GM21529 (cell line): ENCODE measurements at regions not wholly inside any gene's neighbourhood (a gene's known extent, or its start where the extent isn't known, plus 50 kb on each side); places are given as distances from the start of the nearest gene placed in this dataset.
"Not testable (repeated sequence)": the region's sequence is repeated elsewhere in the genome, so short reads cannot be mapped to it uniquely, and the experiment has no call there.

Experiments
- ATAC-seq: cut with Tn5 transposase; IDR thresholded peaks from one replicate; pipeline ENCODE4 v1.9.1; 2021; ENCODE audit not compliant: unreplicated experiment

DNA sequence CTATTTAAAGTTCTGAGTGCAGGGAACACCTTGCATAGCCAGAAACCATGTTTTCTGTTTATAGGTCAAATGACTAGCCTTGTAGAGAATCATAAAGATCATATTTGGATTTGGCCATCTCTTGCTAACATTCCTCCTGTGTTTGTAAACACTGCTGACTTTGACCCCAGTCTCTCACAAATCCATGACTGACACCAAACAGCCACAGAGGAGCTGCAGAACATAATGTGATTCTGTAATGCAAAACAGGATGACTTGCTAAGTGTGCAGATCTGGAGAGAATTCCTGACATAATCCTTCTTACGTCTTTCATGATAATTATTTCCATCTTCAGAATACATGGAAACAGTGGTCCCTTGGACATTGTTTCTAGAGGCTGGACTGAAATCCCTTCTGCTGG lies 211.8 kb downstream of the BMP4 start:
- ATAC-seq: no peak

- no peak for ATAC-seq
Observed at GRCh38 chr14:53743371-53743770, 213.3 kb downstream of the BMP4 start.

DNA sequence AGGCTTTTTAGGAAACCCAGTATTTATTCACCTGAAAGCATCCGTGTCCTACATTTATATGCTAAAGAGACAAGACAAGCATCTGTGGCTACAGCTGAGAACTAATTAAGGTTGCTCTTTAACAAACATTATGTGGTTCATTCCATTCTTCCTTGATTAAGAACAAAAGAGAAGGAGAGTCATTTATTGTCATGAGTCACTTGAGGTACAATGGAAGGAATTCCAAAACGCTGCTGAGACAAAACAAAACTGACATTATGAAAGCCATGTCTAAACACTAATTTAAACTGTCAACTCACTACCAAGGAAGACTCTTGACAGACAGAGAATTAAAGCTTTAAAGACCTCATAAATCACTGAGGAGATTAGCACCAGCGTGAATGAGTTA lies 214.4 kb downstream of the BMP4 start:
- ATAC-seq: no peak

DNA sequence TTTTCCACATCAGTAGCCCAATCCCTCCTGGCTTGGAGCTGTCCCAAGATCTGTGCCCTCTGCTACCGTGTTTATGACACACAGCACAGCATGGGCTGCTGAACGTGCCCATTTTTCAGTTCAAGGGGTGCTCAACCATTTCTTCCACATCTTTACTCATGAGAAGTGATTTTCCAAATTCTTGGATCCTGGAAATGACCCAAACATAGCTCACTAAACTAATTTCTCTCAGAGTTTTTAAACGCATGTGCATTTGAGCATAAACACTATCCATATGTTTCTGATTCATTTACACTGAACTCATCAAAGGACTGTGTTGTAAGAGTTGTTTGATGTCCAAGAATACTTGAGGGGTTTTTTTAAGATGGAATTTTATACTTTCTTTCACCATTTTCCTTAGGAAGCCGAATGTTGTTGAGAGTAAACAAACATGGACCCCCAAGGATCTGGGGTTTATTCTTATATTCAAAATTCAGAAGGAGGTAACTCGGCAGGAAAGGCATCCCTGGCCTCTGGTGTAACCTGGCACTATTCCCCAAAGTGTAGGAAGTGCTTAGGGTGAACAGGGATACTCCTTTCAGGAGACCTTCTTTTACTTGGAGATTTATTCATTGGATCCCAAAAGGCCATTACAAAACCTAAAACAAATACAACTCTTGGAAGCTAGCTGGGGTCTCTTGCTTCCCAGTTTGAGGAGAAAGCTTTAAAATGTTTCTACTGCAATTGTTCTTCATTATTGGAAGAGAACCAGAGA lies 215.0 kb downstream of the BMP4 start:
- ATAC-seq: no peak

DNA sequence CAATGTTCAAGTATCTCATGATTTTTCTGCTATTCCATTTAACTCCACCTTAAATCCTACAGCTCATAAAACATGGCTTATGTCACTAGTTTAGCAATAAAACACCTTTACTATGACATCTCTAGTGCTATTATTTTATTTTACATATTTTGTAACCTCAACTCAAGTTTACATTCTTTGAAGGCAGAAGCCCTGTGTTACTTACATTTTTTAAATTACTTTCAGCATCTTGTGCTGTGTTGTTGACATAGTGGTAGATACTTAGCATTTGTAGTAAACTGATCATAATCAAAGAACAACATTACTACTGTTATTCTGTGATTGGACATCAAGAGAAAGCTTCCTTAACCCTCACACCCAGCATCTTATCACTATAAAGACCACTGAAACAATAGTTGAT lies 216.1 kb downstream of the BMP4 start:
- no peak for ATAC-seq

DNA sequence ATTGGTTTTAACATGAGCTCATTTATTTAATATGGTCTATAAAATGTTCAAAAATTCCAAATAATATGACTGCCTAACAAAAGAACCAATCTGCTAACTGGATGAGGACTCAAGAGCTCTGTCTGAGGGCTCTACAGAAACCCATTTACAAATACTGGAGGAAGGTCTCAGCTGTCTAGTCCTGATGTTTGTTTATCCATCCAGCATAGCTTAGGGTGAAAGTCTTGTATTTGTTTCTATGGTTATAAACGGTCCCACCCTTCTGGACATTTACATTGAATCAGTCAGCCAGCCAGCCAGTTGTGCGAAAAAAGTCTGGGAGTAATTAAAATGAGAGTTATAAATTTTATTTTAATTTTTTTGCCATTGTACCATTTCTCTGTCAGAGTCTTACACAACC lies 220.7 kb downstream of the BMP4 start:
- no peak for ATAC-seq

DNA sequence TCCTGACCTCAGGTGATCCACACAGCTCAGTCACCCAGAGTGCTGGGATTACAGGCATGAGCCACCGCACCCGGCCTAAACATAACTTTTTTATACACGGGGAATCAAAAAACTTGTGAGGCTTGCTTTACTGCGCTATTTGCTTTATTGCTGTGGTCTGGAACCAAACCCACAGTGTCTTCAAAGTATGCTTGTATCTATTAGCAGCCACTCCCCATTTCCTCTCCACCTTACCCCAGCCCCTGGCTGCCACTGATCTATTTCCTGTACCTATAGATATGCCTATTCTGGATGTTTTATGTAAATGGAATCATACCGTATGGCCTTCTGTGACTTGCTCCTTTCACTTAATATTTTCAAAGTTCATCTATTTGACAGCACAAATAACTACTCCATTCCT lies 233.4 kb downstream of the BMP4 start:
- ATAC-seq: no peak

- ATAC-seq: no peak
Observed at GRCh38 chr14:53719536-53719935, 237.1 kb downstream of the BMP4 start.

- ATAC-seq: no peak
Observed at GRCh38 chr14:53716578-53716977, 240.0 kb downstream of the BMP4 start.

DNA sequence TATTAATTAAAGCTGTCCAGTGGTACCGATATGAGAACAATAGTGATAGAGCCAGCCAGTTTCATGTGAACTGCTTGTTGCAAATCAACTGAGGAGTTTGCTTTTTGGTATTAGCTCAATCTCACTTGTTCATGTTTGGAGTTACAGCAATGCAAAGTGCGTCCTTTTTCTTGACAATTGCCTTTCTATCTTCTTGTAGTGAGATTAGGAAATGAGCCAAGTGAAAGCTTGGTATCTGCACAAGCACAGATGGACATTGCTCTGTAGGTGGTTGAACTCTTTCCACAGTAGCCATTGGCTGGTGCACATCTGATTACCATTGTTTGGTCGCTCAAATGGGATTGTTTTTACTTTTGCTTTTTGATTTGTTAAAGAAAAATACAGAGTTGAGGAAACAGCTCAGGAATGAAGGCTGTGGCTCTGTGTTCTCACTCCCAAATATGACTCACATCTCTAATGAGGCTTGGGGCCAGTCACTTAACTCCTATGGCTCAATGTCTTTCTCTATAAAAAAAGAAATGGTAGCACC lies 241.4 kb downstream of the BMP4 start:
- ATAC-seq: no peak

DNA sequence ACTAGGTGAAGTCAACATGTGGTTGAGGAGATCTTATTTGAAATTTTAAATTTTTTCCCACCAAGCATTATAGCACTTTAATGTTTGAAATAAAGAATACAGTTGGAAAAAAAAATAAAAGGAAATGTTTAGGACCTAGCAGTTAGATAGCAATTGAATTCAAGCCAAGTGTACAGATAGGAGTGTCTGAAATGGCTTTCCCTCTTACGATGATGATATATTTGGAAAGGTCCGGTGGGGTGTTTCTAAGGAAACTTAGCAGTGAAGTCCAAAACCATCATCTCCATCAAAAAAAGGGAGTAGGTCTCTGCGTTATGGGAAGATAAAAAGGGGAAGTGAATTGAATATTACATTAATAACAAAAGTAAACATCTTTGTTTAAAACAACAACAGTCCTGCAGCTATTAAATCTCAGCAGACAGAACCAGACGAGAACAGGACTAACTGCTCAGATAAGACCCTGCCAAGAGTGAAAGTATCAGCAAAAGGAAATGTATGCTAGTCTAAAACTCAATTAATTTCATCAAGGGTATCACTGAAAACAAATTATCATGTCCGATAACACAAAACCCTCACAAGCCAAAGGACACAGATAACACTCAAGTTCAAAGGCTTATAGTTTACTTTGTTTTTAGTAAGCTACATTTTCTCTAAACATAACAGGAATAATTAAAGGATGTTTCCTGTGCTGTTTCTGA lies 242.0 kb downstream of the BMP4 start:
- no peak for ATAC-seq

DNA sequence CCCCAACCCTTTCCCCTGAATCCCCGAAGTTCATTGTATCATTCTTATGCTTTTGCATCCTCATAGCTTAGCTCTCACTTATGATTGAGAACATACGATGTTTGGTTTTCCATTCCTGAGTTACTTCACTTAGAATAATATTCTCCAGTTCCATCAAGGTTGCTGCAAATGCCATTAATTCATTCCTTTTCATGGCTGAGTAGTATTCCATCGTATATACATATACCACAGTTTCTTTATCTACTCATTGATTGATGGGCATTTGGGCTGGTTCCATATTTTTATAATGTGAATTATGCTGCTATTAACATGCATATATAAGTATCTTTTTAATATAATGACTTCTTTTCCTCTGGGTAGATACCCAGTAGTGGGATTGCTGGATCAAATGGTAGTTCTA lies 243.7 kb downstream of the BMP4 start:
- not testable (repeated sequence) for ATAC-seq

GRCh38 chr14:53711205-53711604 lies 245.4 kb downstream of the BMP4 start:
- ATAC-seq: no peak

GRCh38 chr14:53710615-53711014 lies 246.0 kb downstream of the BMP4 start:
- no peak for ATAC-seq

GRCh38 chr14:53709381-53709780 lies 247.2 kb downstream of the BMP4 start:
- no peak for ATAC-seq

DNA sequence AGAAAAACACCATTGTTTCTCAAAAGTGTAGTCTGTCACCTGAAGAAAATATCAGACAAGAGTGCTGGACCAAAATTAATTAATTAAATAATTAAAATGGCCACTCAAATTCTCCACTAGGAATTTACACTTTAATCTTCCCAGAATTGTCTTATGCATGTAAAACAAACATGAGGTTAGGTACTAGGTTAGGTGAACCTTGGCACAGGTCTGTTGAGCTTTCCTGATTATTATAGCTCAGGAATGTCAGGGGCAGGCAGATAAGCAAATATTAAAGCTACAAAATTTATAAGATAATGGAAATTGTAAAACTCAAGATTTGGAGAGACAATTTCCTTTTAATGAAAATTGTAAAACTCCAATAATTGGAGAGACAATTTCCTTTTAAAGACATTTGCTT lies 253.2 kb downstream of the BMP4 start:
- no peak for ATAC-seq

GRCh38 chr14:53701108-53701875 lies 255.3 kb downstream of the BMP4 start:
- no peak for ATAC-seq

- no peak for ATAC-seq
Observed at GRCh38 chr14:53696217-53696965, 260.2 kb downstream of the BMP4 start.

GRCh38 chr14:53695692-53696214 lies 260.9 kb downstream of the BMP4 start:
- ATAC-seq: no peak

DNA sequence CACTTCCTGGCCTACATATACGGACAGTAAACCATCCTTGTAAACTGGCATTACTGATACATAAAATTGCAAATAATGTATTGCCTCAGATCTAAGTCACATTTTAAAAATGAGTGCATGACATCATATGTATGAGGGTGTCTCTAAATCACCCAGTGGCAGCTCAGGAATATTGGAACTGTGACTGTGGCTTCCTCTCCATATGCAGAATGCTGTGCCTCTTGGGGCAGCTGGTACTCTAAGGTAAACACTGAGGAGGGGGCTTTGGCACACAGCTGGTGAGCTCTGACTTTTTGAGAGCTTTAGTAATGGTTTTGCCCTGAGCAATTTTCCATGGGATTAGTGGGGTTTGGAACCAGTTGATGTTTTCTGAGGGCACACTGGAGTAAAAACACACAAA lies 263.7 kb downstream of the BMP4 start:
- no peak for ATAC-seq

- no peak for ATAC-seq
Observed at GRCh38 chr14:53692451-53692850, 264.2 kb downstream of the BMP4 start.
